GM12878 (cell line): ENCODE measurements at regions not wholly inside any gene's neighbourhood (a gene's known extent, or its start where the extent isn't known, plus 50 kb on each side); places are given as distances from the start of the nearest gene placed in this dataset.

Experiments used
- CEBPB ChIP-seq, 2 experiments: fragments of 150-350 bp in 1 of 2; IDR thresholded peaks; 2 replicates each; pipeline ENCODE4 v1.6.1; 2012 to 2014; ENCODE audit warnings: low read depth in 2 of 2, low read length in 2 of 2, borderline replicate concordance in 1 of 2, inconsistent platforms in 1 of 2
- ESRRA ChIP-seq: IDR thresholded peaks from 2 replicates; pipeline ENCODE4 v1.6.1; 2012; ENCODE audit warnings: mild to moderate bottlenecking, low read length, improper control_type of control experiment
- MXI1 ChIP-seq: fragments of 150-350 bp; IDR thresholded peaks from 2 replicates; pipeline ENCODE4 v1.6.1; 2011; ENCODE audit warnings: low read depth, mild to moderate bottlenecking, inconsistent platforms, low read length, improper control_type of control experiment
- PAX5 ChIP-seq: IDR thresholded peaks from 2 replicates; pipeline ENCODE4 v1.6.1; 2011; ENCODE audit warnings: low read depth, low read length, borderline replicate concordance
- PML ChIP-seq: IDR thresholded peaks from 2 replicates; pipeline ENCODE4 v1.6.1; 2012; ENCODE audit warnings: low read length, inconsistent platforms
- POLR2AphosphoS5 ChIP-seq: IDR thresholded peaks from 2 replicates; pipeline ENCODE4 v1.6.1; 2011; ENCODE audit warnings: mild to moderate bottlenecking, low read length, inconsistent platforms
- SMC3 ChIP-seq: IDR thresholded peaks from 2 replicates; pipeline ENCODE4 v1.6.1; 2011; ENCODE audit warnings: low read length, improper control_type of control experiment, borderline replicate concordance
- SREBF2 ChIP-seq: IDR thresholded peaks from 2 replicates; pipeline ENCODE4 v1.6.1; 2012; ENCODE audit warnings: mild to moderate bottlenecking, low read length
- TAF1 ChIP-seq: IDR thresholded peaks from 2 replicates; pipeline ENCODE4 v1.6.1; 2011; ENCODE audit warnings: mild to moderate bottlenecking, low read depth, low read length, borderline replicate concordance
- TF ChIP-seq, protein P1 (sequence below): IDR thresholded peaks from 2 replicates; pipeline ENCODE4 v1.6.1; 2012; ENCODE audit warnings: low read length, inconsistent platforms
- TF ChIP-seq, protein P2 (sequence below), 3 experiments: IDR thresholded peaks in 2 of 3; conservative IDR thresholded peaks in 1 of 3; 2 replicates each; pipeline ENCODE4 v1.5.1; 2011; ENCODE audit warnings: low read depth in 3 of 3, low read length in 3 of 3, mild to moderate bottlenecking in 3 of 3, control low read depth in 2 of 3, moderate library complexity in 2 of 3, inconsistent platforms in 1 of 3, mixed read lengths in 1 of 3; ENCODE audit not compliant: control insufficient read depth in 2 of 3, insufficient read depth in 1 of 3; ENCODE audit errors: extremely low read depth in 1 of 3
- TF ChIP-seq, protein P3 (sequence below): IDR thresholded peaks from 2 replicates; pipeline ENCODE4 v1.6.1; 2011; ENCODE audit warnings: low read depth, mild to moderate bottlenecking, low read length, moderate library complexity, borderline replicate concordance; ENCODE audit errors: extremely low read depth
- TF ChIP-seq, protein P4 (sequence below): fragments of 450-650 bp; formaldehyde crosslinking; IDR thresholded peaks from 2 replicates; pipeline ENCODE4 v1.4.0; 2022; ENCODE audit warnings: mild to moderate bottlenecking, moderate library complexity

DNA sequence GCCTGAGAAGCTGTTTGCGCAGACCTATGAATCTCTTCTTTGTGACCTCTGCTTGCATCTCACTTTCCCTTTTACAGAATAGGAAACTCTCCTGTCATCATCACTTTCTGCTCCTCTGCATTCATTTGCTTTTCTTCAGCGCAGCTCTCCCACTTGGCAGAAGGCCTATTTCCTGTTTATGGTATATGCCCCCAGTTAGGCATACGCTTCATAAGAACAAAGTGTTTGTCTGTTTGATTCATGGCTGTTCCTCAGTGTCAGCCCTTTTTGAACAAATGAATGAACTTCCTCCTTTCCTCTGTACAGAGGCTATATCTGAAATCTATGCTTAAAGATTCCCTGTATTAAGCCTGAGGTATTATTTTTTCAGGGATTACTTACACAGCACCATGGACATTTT lies 1216.9 kb upstream of the GBE1 start:
- TF ChIP-seq POLR2AphosphoS5 (no peak), ESRRA (no peak), CEBPB (IDR thresholded peaks at IDR 0.05; ENCODE audit: borderline replicate concordance in 1 of 2, low read depth in 2 of 2, low read length in 2 of 2) (no peak), SREBF2 (no peak), PML (no peak), MXI1 (no peak), PAX5 (no peak), TAF1 (no peak), SMC3 (no peak)
- TF ChIP-seq, protein P1, sequence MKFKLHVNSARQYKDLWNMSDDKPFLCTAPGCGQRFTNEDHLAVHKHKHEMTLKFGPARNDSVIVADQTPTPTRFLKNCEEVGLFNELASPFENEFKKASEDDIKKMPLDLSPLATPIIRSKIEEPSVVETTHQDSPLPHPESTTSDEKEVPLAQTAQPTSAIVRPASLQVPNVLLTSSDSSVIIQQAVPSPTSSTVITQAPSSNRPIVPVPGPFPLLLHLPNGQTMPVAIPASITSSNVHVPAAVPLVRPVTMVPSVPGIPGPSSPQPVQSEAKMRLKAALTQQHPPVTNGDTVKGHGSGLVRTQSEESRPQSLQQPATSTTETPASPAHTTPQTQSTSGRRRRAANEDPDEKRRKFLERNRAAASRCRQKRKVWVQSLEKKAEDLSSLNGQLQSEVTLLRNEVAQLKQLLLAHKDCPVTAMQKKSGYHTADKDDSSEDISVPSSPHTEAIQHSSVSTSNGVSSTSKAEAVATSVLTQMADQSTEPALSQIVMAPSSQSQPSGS: no peak
- TF ChIP-seq, protein P2, sequence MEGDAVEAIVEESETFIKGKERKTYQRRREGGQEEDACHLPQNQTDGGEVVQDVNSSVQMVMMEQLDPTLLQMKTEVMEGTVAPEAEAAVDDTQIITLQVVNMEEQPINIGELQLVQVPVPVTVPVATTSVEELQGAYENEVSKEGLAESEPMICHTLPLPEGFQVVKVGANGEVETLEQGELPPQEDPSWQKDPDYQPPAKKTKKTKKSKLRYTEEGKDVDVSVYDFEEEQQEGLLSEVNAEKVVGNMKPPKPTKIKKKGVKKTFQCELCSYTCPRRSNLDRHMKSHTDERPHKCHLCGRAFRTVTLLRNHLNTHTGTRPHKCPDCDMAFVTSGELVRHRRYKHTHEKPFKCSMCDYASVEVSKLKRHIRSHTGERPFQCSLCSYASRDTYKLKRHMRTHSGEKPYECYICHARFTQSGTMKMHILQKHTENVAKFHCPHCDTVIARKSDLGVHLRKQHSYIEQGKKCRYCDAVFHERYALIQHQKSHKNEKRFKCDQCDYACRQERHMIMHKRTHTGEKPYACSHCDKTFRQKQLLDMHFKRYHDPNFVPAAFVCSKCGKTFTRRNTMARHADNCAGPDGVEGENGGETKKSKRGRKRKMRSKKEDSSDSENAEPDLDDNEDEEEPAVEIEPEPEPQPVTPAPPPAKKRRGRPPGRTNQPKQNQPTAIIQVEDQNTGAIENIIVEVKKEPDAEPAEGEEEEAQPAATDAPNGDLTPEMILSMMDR (IDR thresholded peaks at IDR 0.05 in 2 of 3, conservative IDR thresholded peaks at IDR 0.05 in 1 of 3; ENCODE audit: control insufficient read depth in 2 of 3, extremely low read depth in 1 of 3, insufficient read depth in 1 of 3, low read depth in 3 of 3, low read length in 3 of 3): no peak
- TF ChIP-seq, protein P3, sequence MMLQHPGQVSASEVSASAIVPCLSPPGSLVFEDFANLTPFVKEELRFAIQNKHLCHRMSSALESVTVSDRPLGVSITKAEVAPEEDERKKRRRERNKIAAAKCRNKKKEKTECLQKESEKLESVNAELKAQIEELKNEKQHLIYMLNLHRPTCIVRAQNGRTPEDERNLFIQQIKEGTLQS: no peak
- TF ChIP-seq, protein P4, sequence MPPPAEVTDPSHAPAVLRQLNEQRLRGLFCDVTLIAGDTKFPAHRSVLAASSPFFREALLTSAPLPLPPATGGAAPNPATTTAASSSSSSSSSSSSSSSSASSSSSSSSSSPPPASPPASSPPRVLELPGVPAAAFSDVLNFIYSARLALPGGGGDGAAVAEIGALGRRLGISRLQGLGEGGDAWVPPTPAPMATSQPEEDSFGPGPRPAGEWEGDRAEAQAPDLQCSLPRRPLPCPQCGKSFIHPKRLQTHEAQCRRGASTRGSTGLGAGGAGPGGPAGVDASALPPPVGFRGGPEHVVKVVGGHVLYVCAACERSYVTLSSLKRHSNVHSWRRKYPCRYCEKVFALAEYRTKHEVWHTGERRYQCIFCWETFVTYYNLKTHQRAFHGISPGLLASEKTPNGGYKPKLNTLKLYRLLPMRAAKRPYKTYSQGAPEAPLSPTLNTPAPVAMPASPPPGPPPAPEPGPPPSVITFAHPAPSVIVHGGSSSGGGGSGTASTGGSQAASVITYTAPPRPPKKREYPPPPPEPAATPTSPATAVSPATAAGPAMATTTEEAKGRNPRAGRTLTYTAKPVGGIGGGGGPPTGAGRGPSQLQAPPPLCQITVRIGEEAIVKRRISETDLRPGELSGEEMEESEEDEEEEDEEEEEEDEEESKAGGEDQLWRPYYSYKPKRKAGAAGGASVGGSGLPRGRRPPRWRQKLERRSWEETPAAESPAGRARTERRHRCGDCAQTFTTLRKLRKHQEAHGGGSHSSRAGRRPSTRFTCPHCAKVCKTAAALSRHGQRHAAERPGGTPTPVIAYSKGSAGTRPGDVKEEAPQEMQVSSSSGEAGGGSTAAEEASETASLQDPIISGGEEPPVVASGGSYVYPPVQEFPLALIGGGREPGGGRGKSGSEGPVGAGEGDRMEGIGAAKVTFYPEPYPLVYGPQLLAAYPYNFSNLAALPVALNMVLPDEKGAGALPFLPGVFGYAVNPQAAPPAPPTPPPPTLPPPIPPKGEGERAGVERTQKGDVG (CRISPR knock-in tag): no peak
